NT2/D1 (cell line): ENCODE measurements at regions not wholly inside any gene's neighbourhood (a gene's known extent, or its start where the extent isn't known, plus 50 kb on each side); places are given as distances from the start of the nearest gene placed in this dataset.

Experiments used
- SUZ12 ChIP-seq: IDR thresholded peaks from 2 replicates; pipeline ENCODE4 v1.6.1; 2011; ENCODE audit not compliant: insufficient read length, insufficient read depth; ENCODE audit errors: extremely low read depth
- YY1 ChIP-seq: IDR thresholded peaks from 2 replicates; pipeline ENCODE4 v1.6.1; 2011; ENCODE audit not compliant: insufficient read length, insufficient read depth

GRCh38 chr4:81789741-81790399, 318.2 kb upstream of the RASGEF1B start:
- TF ChIP-seq YY1 (no peak), SUZ12 (no peak)
